ES-I3 (cell line): ENCODE measurements at regions not wholly inside any gene's neighbourhood (a gene's known extent, or its start where the extent isn't known, plus 50 kb on each side); places are given as distances from the start of the nearest gene placed in this dataset.

Experiments used
- H3K36me3 ChIP-seq: 2 replicates; pipeline ENCODE4 v1.6.1; 2013; ENCODE audit warnings: mild to moderate bottlenecking, low read length, control low read depth, moderate library complexity; ENCODE audit not compliant: insufficient read depth
- H3K4me1 ChIP-seq: 2 replicates; pipeline ENCODE4 v1.6.1; 2013; ENCODE audit warnings: mild to moderate bottlenecking, control low read depth, low read length; ENCODE audit not compliant: insufficient read depth
- H3K9ac ChIP-seq: 2 replicates; pipeline ENCODE4 v1.6.1; 2013; ENCODE audit warnings: low read depth, mild to moderate bottlenecking, low read length, moderate library complexity
- H3K9me3 ChIP-seq: 2 replicates; pipeline ENCODE4 v1.6.1; 2013; ENCODE audit warnings: mild to moderate bottlenecking, low read length, moderate library complexity; ENCODE audit not compliant: control insufficient read depth, insufficient read depth

GRCh38 chr6:169853196-169854082 lies 102.0 kb downstream of the ERMARD start:
- Histone ChIP-seq H3K9me3 (no peaks in the 10 kb centered on the region), H3K4me1 (peaks cover 14% of the 10 kb centered on the region), H3K9ac (no peak overlapping the region)

GRCh38 chr6:169852504-169853195 lies 101.2 kb downstream of the ERMARD start:
- no peak overlapping the region for H3K9ac ChIP-seq
- no peaks in the 10 kb centered on the region for H3K36me3 ChIP-seq
- peaks cover 14% of the 10 kb centered on the region for H3K4me1 ChIP-seq
- no peaks in the 10 kb centered on the region for H3K9me3 ChIP-seq

More at GRCh38 chr6:169853196-169854082, 102.0 kb downstream of the ERMARD start:
- no peaks in the 10 kb centered on the region for H3K36me3 ChIP-seq

GRCh38 chr6:169851641-169852503 lies 100.5 kb downstream of the ERMARD start:
- H3K4me1 ChIP-seq, result peaks cover 14% of the 10 kb centered on the region
- no peaks in the 10 kb centered on the region for H3K9me3 ChIP-seq
- H3K9ac ChIP-seq, result no peak overlapping the region
- no peaks in the 10 kb centered on the region for H3K36me3 ChIP-seq

DNA sequence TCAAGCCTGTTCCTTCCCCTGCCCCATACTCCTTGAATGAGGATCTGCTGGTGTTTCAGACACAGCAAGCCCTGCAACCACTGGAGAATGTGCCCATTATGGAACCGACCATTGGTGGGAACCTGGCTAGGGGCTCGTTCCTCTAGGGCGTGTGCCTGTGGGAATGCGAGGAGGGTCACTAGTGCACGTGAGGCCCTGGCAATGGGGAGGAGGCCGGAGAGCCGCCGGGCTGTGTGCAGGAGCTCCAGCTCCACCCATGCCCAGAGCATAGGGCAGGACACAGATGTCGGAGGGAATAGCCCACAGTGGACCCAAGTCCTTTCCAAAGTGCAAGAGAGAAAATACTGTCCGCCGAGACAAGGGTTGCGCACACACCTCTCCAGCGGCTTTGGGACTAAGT lies 99.3 kb downstream of the ERMARD start:
- Histone ChIP-seq H3K36me3 (no peaks in the 10 kb centered on the region), H3K4me1 (peaks cover 14% of the 10 kb centered on the region), H3K9ac (no peak overlapping the region), H3K9me3 (no peaks in the 10 kb centered on the region)

- Histone ChIP-seq H3K4me1 (peaks cover 14% of the 10 kb centered on the region), H3K9me3 (no peaks in the 10 kb centered on the region), H3K9ac (no peak overlapping the region), H3K36me3 (no peaks in the 10 kb centered on the region)
Measured at GRCh38 chr6:169850154-169850553, 98.7 kb downstream of the ERMARD start.

- Histone ChIP-seq H3K4me1 (peaks cover 14% of the 10 kb centered on the region), H3K9ac (no peak overlapping the region), H3K9me3 (no peaks in the 10 kb centered on the region), H3K36me3 (no peaks in the 10 kb centered on the region)
Measured at GRCh38 chr6:169849396-169849795, 98.0 kb downstream of the ERMARD start.

GRCh38 chr6:169848946-169849345 lies 97.5 kb downstream of the ERMARD start:
- Histone ChIP-seq H3K9me3 (no peaks in the 10 kb centered on the region), H3K36me3 (no peaks in the 10 kb centered on the region), H3K4me1 (peaks cover 14% of the 10 kb centered on the region), H3K9ac (no peak overlapping the region)

DNA sequence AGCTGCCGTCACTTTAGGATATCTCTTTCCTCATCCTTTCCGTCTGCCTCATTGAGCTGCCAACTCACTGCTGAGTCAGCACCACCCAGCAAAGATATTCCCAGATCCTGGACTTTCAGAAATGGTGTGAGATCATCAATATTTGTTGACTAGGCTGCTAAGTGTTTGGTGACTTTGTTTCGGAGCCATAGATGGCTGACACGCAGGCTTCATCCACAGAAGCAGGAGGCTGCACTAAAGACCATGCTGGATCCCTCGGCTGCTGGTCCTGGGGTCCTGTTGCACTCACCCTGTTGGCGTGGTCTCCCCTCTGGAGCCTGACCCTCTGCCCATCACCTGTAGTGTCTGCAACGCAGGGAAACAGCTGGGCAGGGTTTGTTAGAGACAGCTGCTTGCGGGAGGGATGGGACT lies 96.5 kb downstream of the ERMARD start:
- Histone ChIP-seq H3K36me3 (no peaks in the 10 kb centered on the region), H3K4me1 (peaks cover 14% of the 10 kb centered on the region), H3K9ac (no peak overlapping the region), H3K9me3 (no peaks in the 10 kb centered on the region)

DNA sequence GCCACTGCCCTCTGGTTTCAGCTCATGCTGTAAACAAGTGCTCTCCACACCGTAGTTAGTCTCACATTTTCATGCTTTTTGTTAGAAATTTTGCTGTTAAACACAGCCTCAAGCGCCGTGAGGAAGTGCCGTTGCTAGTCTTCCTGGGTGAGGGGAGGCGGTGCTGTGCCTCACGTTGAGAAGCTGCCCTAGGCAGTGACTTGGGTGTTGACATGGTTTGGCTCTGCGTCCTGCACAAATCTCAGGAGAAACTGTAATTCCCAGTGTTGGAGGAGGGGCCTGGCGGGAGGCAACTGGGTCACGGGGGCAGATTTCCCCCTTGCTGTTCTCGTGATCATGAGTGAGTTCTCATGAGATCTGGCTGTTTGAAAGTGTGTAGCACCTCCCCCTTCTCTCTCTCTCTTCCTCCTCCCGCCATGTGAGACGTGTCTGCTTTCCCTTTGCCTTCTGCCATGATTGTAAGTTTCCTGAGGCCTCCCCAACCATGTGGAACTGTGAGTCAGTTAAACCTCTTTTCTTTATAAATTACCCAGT lies 95.8 kb downstream of the ERMARD start:
- Histone ChIP-seq H3K36me3 (no peaks in the 10 kb centered on the region), H3K4me1 (peaks cover 12% of the 10 kb centered on the region), H3K9ac (no peak overlapping the region), H3K9me3 (no peaks in the 10 kb centered on the region)

DNA sequence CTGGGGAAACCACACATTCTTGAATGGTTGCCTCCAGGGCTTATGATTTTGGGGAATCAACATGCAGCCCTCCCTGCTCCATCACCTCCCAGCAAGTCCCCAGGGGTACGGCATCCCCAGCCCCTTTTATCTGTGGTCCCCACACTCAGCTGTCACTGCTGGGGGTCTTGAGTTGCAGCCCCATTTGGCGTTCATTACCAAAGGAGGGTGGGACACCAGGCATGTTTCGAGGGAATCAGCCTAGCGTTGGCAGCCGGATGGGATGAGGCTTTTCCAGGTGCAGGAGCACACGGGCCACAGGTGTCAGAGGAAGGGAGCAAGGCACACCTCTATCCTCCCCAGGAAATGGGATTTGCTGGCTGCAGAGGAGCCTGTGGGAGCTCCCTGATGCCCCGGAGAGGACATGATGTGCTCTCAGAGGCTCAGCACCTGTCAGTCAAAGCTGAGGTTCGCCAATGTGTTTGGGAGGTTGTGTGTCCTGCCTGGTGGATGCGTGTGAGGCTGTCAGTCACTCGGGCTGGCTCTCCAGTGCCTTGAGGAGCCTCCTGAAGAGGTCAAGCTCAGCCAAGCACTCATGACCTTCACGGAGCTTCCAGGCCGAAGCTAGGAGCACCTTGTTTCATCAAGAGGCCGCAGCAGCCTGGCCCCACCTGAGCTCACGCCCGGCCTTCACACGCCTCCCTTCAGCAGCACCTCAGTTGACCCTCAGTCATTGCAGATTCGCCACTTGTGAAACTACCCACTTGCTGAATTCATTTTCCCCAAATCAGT lies 95.0 kb downstream of the ERMARD start:
- Histone ChIP-seq H3K4me1 (peaks cover 5% of the 10 kb centered on the region), H3K36me3 (no peaks in the 10 kb centered on the region), H3K9ac (no peak overlapping the region), H3K9me3 (no peaks in the 10 kb centered on the region)

DNA sequence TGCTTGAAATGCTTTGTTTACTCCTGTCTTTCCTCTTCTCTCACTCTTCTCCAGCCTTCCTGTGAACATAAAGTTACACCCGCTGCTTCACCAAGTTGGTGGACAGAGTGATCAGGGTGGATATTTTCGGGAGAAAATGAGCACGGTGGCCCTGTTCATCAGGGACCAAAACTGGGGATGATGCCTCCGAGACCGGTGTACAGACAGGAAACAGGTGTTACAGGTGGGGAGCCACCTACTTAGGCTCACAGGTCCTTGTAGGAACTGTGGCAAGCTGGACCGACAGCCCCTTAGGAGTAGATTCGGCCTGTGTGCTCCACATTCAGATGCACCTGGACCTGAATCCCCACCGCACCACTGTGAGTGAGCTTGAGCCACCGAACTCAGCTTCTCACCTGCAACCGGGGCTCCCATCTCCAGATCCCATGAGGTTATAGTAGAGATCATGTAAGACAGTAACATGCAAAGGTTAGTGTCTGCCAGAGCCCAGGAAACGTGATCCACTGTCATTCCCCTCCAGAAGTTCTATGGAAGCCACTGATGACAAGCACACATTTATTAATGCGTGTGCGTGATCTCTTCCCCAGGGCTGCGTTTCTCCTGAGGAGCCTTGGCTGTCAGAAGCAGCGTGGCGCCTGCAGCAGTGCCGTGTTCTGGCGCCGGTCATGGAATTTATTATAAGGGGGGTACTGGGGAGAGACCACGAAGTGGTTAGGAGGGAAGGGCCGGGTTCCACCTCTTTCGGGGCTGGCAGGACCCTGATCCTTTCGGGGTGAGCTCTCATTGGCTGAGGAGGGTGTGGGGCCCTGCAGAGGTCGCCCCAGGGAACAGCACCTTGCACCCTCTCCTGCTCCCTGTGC lies 94.2 kb downstream of the ERMARD start:
- Histone ChIP-seq H3K9me3 (no peaks in the 10 kb centered on the region), H3K36me3 (no peaks in the 10 kb centered on the region), H3K9ac (no peak overlapping the region), H3K4me1 (no peaks in the 10 kb centered on the region)

DNA sequence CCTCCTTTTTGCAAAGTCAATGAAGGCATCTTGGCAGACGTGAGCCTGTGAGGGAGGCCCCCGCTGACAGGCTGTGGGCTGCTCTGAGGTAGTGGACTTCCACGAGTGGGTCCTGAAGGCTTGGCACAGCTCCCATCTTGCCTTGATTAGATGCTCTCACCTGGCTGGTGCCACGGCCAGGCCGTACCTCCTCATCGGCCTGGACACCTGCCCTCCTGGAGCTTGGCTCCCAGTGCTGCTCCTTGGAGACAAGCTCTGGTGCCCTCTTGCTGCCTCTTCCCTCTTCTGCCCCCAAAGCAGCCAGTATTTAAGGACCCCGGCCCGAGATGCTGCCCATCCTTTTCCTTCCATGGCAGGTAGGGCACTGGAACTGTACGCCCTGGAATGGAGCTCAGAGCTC lies 93.5 kb downstream of the ERMARD start:
- Histone ChIP-seq H3K9ac (no peak overlapping the region), H3K9me3 (no peaks in the 10 kb centered on the region), H3K36me3 (no peaks in the 10 kb centered on the region), H3K4me1 (no peaks in the 10 kb centered on the region)

DNA sequence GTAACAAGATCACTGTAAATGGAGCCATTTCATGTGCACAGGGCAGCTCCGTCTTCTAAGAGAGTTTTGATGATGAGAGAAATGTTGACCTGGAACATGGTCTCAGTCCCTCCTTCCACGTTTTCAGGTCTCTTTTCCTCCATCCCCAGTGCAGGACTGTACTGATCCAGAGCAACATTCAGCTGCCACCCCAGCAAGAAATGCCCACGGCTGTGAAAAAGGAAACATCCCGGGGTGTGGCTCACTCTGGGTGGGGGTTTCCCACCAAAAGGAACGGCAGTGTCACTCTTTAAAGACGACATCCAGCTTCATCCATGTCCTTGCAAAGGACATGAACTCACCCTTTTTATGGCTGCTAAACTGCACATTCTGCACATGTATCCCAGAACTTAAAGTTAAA lies 92.6 kb downstream of the ERMARD start:
- H3K4me1 ChIP-seq, result no peaks in the 10 kb centered on the region
- H3K9ac ChIP-seq, result no peak overlapping the region
- H3K36me3 ChIP-seq, result no peaks in the 10 kb centered on the region
- H3K9me3 ChIP-seq, result no peaks in the 10 kb centered on the region
